ENCODE measurements at regions not wholly inside any gene's neighbourhood (a gene's known extent, or its start where the extent isn't known, plus 50 kb on each side); places are given as distances from the start of the nearest gene placed in this dataset.

GRCh38 chr18:39972521-39972920, 1982.5 kb upstream of the PIK3C3 start:
- Histone ChIP-seq H3K9me3 (ENCODE audit: control insufficient read depth in 2 of 2, insufficient read depth in 1 of 2, low read depth in 1 of 2, low read length in 1 of 2) (peaks cover 0 to 2% of the 10 kb centered on the region in 2 donors), H3K27me3 (ENCODE audit: control insufficient read depth in 1 of 2, insufficient read depth in 2 of 2, low read length in 2 of 2) (no peaks in the 10 kb centered on the region), H3K4me1 (ENCODE audit: control insufficient read depth in 2 of 2, insufficient read depth in 2 of 2, low read length in 1 of 2) (no peaks in the 10 kb centered on the region), H3K4me3 (ENCODE audit: low read depth in 1 of 2, low read length in 2 of 2) (no peak overlapping the region), H3K27ac (ENCODE audit: low read depth in 2 of 2, low read length in 1 of 2) (no peak overlapping the region), H3K36me3 (ENCODE audit: control insufficient read depth in 2 of 2, insufficient read depth in 2 of 2, low read length in 1 of 2) (no peaks in the 10 kb centered on the region)
- WGBS, 2 donors, result 70 to 79% methylated on average over 3 of the region's 3 CpGs

- WGBS, 2 donors, result 67 to 68% methylated on average over 2 of the region's 2 CpGs
- H3K4me3 ChIP-seq (ENCODE audit: low read depth in 1 of 2, low read length in 2 of 2), result no peak overlapping the region
- H3K27me3 ChIP-seq (ENCODE audit: control insufficient read depth in 1 of 2, insufficient read depth in 2 of 2, low read length in 2 of 2), result no peaks in the 10 kb centered on the region
- no peaks in the 10 kb centered on the region for H3K9me3 ChIP-seq (ENCODE audit: control insufficient read depth in 2 of 2, insufficient read depth in 1 of 2, low read depth in 1 of 2, low read length in 1 of 2)
- H3K36me3 ChIP-seq (ENCODE audit: control insufficient read depth in 2 of 2, insufficient read depth in 2 of 2, low read length in 1 of 2), result no peaks in the 10 kb centered on the region
- no peak overlapping the region for H3K27ac ChIP-seq (ENCODE audit: low read depth in 2 of 2, low read length in 1 of 2)
- H3K4me1 ChIP-seq (ENCODE audit: control insufficient read depth in 2 of 2, insufficient read depth in 2 of 2, low read length in 1 of 2), result no peaks in the 10 kb centered on the region
Observed at GRCh38 chr18:39969803-39970494, 1985.1 kb upstream of the PIK3C3 start.

- no peaks in the 10 kb centered on the region for H3K27me3 ChIP-seq (ENCODE audit: control insufficient read depth in 1 of 2, insufficient read depth in 2 of 2, low read length in 2 of 2)
- no peak overlapping the region for H3K27ac ChIP-seq (ENCODE audit: low read depth in 2 of 2, low read length in 1 of 2)
- H3K4me3 ChIP-seq (ENCODE audit: low read depth in 1 of 2, low read length in 2 of 2), result no peak overlapping the region
- no peaks in the 10 kb centered on the region for H3K36me3 ChIP-seq (ENCODE audit: control insufficient read depth in 2 of 2, insufficient read depth in 2 of 2, low read length in 1 of 2)
- 36 to 41% methylated on average over 3 of the region's 3 CpGs for WGBS, 2 donors
- H3K9me3 ChIP-seq (ENCODE audit: control insufficient read depth in 2 of 2, insufficient read depth in 1 of 2, low read depth in 1 of 2, low read length in 1 of 2), result no peaks in the 10 kb centered on the region
- H3K4me1 ChIP-seq (ENCODE audit: control insufficient read depth in 2 of 2, insufficient read depth in 2 of 2, low read length in 1 of 2), result no peaks in the 10 kb centered on the region
Observed at GRCh38 chr18:39966275-39966674, 1988.8 kb upstream of the PIK3C3 start.

- WGBS, 2 donors, result 64 to 84% methylated on average over 2 of the region's 2 CpGs
- no peaks in the 10 kb centered on the region for H3K4me1 ChIP-seq (ENCODE audit: control insufficient read depth in 2 of 2, insufficient read depth in 2 of 2, low read length in 1 of 2)
Observed at GRCh38 chr18:39962546-39962945, 1992.5 kb upstream of the PIK3C3 start.

GRCh38 chr18:39960550-39960949, 1994.5 kb upstream of the PIK3C3 start:
- Histone ChIP-seq H3K36me3 (ENCODE audit: control insufficient read depth in 2 of 2, insufficient read depth in 2 of 2, low read length in 1 of 2) (no peaks in the 10 kb centered on the region), H3K4me3 (ENCODE audit: low read depth in 1 of 2, low read length in 2 of 2) (no peak overlapping the region), H3K9me3 (ENCODE audit: control insufficient read depth in 2 of 2, insufficient read depth in 1 of 2, low read depth in 1 of 2, low read length in 1 of 2) (no peaks in the 10 kb centered on the region), H3K27me3 (ENCODE audit: control insufficient read depth in 1 of 2, insufficient read depth in 2 of 2, low read length in 2 of 2) (no peaks in the 10 kb centered on the region), H3K4me1 (ENCODE audit: control insufficient read depth in 2 of 2, insufficient read depth in 2 of 2, low read length in 1 of 2) (no peaks in the 10 kb centered on the region), H3K27ac (ENCODE audit: low read depth in 2 of 2, low read length in 1 of 2) (no peak overlapping the region)
- WGBS, 2 donors, result 92 to 94% methylated on average over 1 of the region's 1 CpG

More at GRCh38 chr18:39962546-39962945, 1992.5 kb upstream of the PIK3C3 start:
- Histone ChIP-seq H3K27me3 (ENCODE audit: control insufficient read depth in 1 of 2, insufficient read depth in 2 of 2, low read length in 2 of 2) (no peaks in the 10 kb centered on the region), H3K4me3 (ENCODE audit: low read depth in 1 of 2, low read length in 2 of 2) (no peak overlapping the region), H3K36me3 (ENCODE audit: control insufficient read depth in 2 of 2, insufficient read depth in 2 of 2, low read length in 1 of 2) (no peaks in the 10 kb centered on the region), H3K9me3 (ENCODE audit: control insufficient read depth in 2 of 2, insufficient read depth in 1 of 2, low read depth in 1 of 2, low read length in 1 of 2) (no peaks in the 10 kb centered on the region), H3K27ac (ENCODE audit: low read depth in 2 of 2, low read length in 1 of 2) (no peak overlapping the region)

- H3K4me1 ChIP-seq (ENCODE audit: control insufficient read depth in 2 of 2, insufficient read depth in 2 of 2, low read length in 1 of 2), result no peaks in the 10 kb centered on the region
- WGBS, 2 donors, result 69 to 77% methylated on average over 2 of the region's 2 CpGs
Observed at GRCh38 chr18:39959839-39960238, 1995.2 kb upstream of the PIK3C3 start.

GRCh38 chr18:39958876-39959275, 1996.2 kb upstream of the PIK3C3 start:
- Histone ChIP-seq H3K9me3 (ENCODE audit: control insufficient read depth in 2 of 2, insufficient read depth in 1 of 2, low read depth in 1 of 2, low read length in 1 of 2) (no peaks in the 10 kb centered on the region), H3K4me3 (ENCODE audit: low read depth in 1 of 2, low read length in 2 of 2) (no peak overlapping the region), H3K36me3 (ENCODE audit: control insufficient read depth in 2 of 2, insufficient read depth in 2 of 2, low read length in 1 of 2) (no peaks in the 10 kb centered on the region), H3K27ac (ENCODE audit: low read depth in 2 of 2, low read length in 1 of 2) (no peak overlapping the region), H3K27me3 (ENCODE audit: control insufficient read depth in 1 of 2, insufficient read depth in 2 of 2, low read length in 2 of 2) (no peaks in the 10 kb centered on the region), H3K4me1 (ENCODE audit: control insufficient read depth in 2 of 2, insufficient read depth in 2 of 2, low read length in 1 of 2) (no peaks in the 10 kb centered on the region)
- WGBS, 2 donors, result 50 to 70% methylated on average over 1 of the region's 1 CpG

More at GRCh38 chr18:39959839-39960238, 1995.2 kb upstream of the PIK3C3 start:
- H3K36me3 ChIP-seq (ENCODE audit: control insufficient read depth in 2 of 2, insufficient read depth in 2 of 2, low read length in 1 of 2), result no peaks in the 10 kb centered on the region
- H3K4me3 ChIP-seq (ENCODE audit: low read depth in 1 of 2, low read length in 2 of 2), result no peak overlapping the region
- no peak overlapping the region for H3K27ac ChIP-seq (ENCODE audit: low read depth in 2 of 2, low read length in 1 of 2)
- no peaks in the 10 kb centered on the region for H3K9me3 ChIP-seq (ENCODE audit: control insufficient read depth in 2 of 2, insufficient read depth in 1 of 2, low read depth in 1 of 2, low read length in 1 of 2)
- no peaks in the 10 kb centered on the region for H3K27me3 ChIP-seq (ENCODE audit: control insufficient read depth in 1 of 2, insufficient read depth in 2 of 2, low read length in 2 of 2)

- no peak overlapping the region for H3K27ac ChIP-seq (ENCODE audit: low read depth in 2 of 2, low read length in 1 of 2)
- no peak overlapping the region for H3K4me3 ChIP-seq (ENCODE audit: low read depth in 1 of 2, low read length in 2 of 2)
- H3K36me3 ChIP-seq (ENCODE audit: control insufficient read depth in 2 of 2, insufficient read depth in 2 of 2, low read length in 1 of 2), result no peaks in the 10 kb centered on the region
- no peaks in the 10 kb centered on the region for H3K4me1 ChIP-seq (ENCODE audit: control insufficient read depth in 2 of 2, insufficient read depth in 2 of 2, low read length in 1 of 2)
- 58 to 75% methylated on average over 2 of the region's 2 CpGs for WGBS, 2 donors
- no peaks in the 10 kb centered on the region for H3K27me3 ChIP-seq (ENCODE audit: control insufficient read depth in 1 of 2, insufficient read depth in 2 of 2, low read length in 2 of 2)
- no peaks in the 10 kb centered on the region for H3K9me3 ChIP-seq (ENCODE audit: control insufficient read depth in 2 of 2, insufficient read depth in 1 of 2, low read depth in 1 of 2, low read length in 1 of 2)
Observed at GRCh38 chr18:39952816-39953215, 2002.2 kb upstream of the PIK3C3 start.

- Histone ChIP-seq H3K4me3 (ENCODE audit: low read depth in 1 of 2, low read length in 2 of 2) (no peak overlapping the region), H3K27ac (ENCODE audit: low read depth in 2 of 2, low read length in 1 of 2) (no peak overlapping the region), H3K4me1 (ENCODE audit: control insufficient read depth in 2 of 2, insufficient read depth in 2 of 2, low read length in 1 of 2) (peaks cover 0 to 2% of the 10 kb centered on the region in 2 donors), H3K36me3 (ENCODE audit: control insufficient read depth in 2 of 2, insufficient read depth in 2 of 2, low read length in 1 of 2) (no peaks in the 10 kb centered on the region), H3K9me3 (ENCODE audit: control insufficient read depth in 2 of 2, insufficient read depth in 1 of 2, low read depth in 1 of 2, low read length in 1 of 2) (no peaks in the 10 kb centered on the region), H3K27me3 (ENCODE audit: control insufficient read depth in 1 of 2, insufficient read depth in 2 of 2, low read length in 2 of 2) (no peaks in the 10 kb centered on the region)
- 90 to 94% methylated on average over 4 of the region's 4 CpGs for WGBS, 2 donors
Observed at GRCh38 chr18:39951142-39951720, 2003.8 kb upstream of the PIK3C3 start.

- Histone ChIP-seq H3K27ac (ENCODE audit: low read depth in 2 of 2, low read length in 1 of 2) (no peak overlapping the region), H3K36me3 (ENCODE audit: control insufficient read depth in 2 of 2, insufficient read depth in 2 of 2, low read length in 1 of 2) (no peaks in the 10 kb centered on the region), H3K4me3 (ENCODE audit: low read depth in 1 of 2, low read length in 2 of 2) (no peak overlapping the region), H3K27me3 (ENCODE audit: control insufficient read depth in 1 of 2, insufficient read depth in 2 of 2, low read length in 2 of 2) (no peaks in the 10 kb centered on the region), H3K9me3 (ENCODE audit: control insufficient read depth in 2 of 2, insufficient read depth in 1 of 2, low read depth in 1 of 2, low read length in 1 of 2) (no peaks in the 10 kb centered on the region), H3K4me1 (ENCODE audit: control insufficient read depth in 2 of 2, insufficient read depth in 2 of 2, low read length in 1 of 2) (peaks cover 0 to 2% of the 10 kb centered on the region in 2 donors)
Observed at GRCh38 chr18:39946623-39947061, 2008.4 kb upstream of the PIK3C3 start.

Measured in esophagus (tissue), 2 donors.